ENCODE measurements at regions not wholly inside any gene's neighbourhood (a gene's known extent, or its start where the extent isn't known, plus 50 kb on each side); places are given as distances from the start of the nearest gene placed in this dataset.

DNA sequence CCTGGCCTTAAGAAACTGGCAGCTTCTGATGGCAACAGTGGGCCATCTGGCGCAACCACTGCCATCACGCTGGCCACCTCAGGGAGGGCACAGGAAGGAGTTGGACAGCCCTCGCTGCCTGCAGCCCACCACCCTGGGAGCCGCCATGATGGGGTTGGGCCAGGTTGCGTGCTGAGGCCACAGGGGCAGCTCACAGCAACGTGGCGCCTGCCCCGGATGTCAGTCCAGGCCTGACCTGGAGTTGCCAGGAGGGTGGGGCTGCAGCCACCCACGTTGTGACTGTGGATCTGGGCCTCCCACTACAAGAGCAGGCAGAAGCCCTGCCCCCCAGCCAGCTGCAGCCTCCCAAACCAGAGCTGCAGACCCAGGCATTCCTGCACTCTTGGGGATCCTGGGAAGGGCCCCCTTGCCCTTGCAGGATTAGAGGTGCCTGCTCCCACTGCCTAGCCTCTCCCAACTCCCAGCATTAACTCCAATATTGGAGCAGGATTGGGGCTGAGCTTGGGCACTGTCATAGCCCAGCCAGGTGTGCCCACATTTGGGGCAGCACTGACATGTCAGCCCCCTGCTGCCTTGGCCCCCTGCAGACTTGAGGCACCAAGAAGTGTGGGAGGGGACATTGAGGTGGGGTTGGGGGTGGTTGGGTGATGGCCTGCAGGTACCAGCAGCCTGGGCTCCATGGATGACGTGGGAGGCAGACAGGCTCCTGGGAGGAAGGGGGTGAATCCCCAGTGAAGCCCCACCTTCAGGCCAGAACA is 468.9 kb upstream of the CCDC54 start:
- no peak overlapping the region for H3K4me3 ChIP-seq
- no peak overlapping the region for H3K27ac ChIP-seq
- TF ChIP-seq, protein P1, sequence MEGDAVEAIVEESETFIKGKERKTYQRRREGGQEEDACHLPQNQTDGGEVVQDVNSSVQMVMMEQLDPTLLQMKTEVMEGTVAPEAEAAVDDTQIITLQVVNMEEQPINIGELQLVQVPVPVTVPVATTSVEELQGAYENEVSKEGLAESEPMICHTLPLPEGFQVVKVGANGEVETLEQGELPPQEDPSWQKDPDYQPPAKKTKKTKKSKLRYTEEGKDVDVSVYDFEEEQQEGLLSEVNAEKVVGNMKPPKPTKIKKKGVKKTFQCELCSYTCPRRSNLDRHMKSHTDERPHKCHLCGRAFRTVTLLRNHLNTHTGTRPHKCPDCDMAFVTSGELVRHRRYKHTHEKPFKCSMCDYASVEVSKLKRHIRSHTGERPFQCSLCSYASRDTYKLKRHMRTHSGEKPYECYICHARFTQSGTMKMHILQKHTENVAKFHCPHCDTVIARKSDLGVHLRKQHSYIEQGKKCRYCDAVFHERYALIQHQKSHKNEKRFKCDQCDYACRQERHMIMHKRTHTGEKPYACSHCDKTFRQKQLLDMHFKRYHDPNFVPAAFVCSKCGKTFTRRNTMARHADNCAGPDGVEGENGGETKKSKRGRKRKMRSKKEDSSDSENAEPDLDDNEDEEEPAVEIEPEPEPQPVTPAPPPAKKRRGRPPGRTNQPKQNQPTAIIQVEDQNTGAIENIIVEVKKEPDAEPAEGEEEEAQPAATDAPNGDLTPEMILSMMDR (IDR thresholded peaks at IDR 0.05): no peak
- no peak for DNase-seq (ENCODE audit: low spot score)

DNA sequence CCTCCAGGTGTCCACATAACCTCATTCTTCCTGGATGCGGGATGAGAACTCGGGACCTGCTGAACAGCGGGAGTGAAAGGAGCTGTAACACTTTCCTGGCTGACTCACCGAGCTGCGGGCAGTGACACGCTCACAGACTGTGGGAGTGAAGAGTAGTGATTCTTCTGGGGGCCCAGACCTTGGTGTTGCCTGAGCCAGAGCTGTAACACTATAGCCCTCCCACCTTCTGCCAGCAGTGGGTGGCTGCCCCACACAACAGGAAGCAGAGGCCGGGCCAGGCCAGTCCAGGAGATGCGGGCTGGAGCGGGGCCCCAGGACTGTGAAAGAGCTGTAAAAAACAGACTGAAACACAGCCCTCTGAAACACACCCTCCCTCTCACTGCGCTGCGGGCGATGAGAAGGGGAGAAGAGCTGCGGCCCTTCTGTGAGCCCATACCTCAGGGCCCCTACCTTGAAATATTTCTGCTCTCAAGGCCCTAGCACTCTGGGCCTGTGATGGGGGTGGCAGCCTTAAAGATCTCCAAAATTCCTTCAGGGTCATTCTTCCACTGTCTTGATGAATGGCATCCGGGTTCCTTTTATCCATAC is 464.0 kb upstream of the CCDC54 start:
- no peak overlapping the region for H3K4me3 ChIP-seq
- no peak overlapping the region for H3K27ac ChIP-seq
- TF ChIP-seq, protein P1 (IDR thresholded peaks at IDR 0.05): no peak
- no peak for DNase-seq (ENCODE audit: low spot score)

DNA sequence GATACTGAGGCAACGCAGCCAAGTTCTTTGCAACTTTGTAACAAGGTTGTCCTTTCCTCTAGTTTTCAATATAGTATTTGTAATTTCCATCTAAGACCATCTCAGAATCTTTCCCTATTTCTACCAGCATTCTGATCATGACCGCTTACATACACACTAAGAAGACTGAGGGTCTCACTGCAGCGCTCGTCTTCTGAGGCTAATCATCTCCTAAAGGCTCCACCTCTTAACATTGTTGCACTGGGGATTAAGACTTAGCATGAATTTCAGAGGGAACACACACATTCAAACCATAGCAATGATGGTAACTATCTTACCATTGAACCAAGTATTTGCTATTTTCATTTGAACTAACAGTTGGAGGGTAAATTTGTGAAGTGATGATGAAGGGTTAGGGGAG is 463.3 kb upstream of the CCDC54 start:
- H3K27ac ChIP-seq: no peak overlapping the region
- DNase-seq (ENCODE audit: low spot score): no peak
- no peak overlapping the region for H3K4me3 ChIP-seq
- TF ChIP-seq, protein P1 (IDR thresholded peaks at IDR 0.05): no peak

DNA sequence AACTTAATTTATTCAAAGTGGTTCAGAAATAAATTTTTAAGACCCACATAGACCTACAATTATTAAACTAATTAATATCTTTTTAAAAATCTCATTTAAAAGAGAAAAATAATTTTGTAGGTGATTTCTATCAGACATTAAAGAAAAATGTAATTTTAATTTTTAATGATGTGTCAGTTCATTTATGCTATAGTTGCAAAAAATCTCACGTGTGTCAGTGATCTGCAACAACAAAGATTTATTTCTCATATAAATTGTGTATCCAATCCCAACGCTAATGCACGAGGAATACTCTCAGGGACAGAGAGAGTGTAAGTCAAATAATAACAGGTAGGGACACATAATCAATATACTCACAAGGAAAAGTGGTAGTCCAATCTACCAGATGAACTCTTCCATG is 456.6 kb upstream of the CCDC54 start:
- H3K4me3 ChIP-seq: no peak overlapping the region
- no peak for DNase-seq (ENCODE audit: low spot score)
- no peak overlapping the region for H3K27ac ChIP-seq
- TF ChIP-seq, protein P1 (IDR thresholded peaks at IDR 0.05): no peak

DNA sequence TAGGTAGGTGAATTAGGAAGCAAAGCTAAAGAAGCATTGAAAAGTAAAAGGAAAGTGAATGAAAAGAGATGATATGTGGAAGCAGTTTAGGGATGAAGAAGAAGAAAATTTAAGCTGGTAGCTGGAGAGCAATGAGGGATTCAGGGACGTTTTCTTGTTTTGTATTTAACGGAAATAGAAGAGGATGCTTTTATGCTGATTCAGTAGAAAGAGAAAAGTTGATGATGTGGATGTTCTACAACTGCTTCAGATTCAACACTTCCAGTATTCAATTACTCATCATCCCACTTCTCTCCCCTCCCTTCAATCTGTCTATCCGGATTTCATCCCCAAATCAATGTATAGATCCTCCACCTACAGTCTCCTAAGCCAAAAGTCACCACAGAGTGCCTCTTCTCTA is 448.2 kb upstream of the CCDC54 start:
- TF ChIP-seq, protein P1 (IDR thresholded peaks at IDR 0.05): no peak
- no peak overlapping the region for H3K4me3 ChIP-seq
- no peak for DNase-seq (ENCODE audit: low spot score)
- no peak overlapping the region for H3K27ac ChIP-seq

DNA sequence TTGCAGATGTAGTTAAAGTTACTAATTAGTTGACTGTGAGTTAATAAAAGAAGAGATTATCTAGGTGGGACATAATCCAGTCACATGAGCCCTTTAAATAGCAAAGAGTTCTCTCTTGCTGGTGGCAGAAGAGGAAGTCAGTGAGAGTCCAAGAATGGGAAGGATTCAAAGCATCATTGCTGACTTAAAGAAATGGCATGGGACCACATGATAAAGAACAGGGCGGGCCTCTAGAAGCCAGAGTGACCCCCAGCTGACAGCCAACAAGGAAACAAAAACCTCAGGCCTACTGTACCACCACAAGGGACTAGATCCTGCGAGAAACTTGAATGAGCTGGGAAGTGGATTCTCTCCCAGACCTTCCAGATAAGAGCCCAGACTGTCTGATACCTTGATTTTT is 447.2 kb upstream of the CCDC54 start:
- Histone ChIP-seq H3K4me3 (no peak overlapping the region), H3K27ac (no peak overlapping the region)
- DNase-seq (ENCODE audit: low spot score): no peak
- TF ChIP-seq, protein P1 (IDR thresholded peaks at IDR 0.05): no peak

DNA sequence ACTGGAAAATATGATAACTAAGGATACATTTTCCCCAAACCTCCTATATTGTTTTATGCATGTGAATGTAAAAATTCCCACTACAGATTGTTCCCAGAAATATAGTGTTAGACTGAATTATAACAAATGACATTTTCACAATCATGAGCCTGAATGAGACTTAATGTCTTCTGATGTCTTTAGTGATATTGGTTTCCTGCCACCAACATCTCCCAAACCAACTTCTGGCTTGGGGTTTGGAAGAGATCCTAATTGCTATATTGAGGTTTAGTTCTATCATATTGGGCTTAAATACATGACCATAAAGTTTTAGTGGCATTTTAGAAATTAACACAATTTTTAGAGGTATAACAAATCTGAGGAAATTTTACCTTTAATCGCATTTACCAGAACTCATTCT is 445.3 kb upstream of the CCDC54 start:
- no peak for DNase-seq (ENCODE audit: low spot score)
- TF ChIP-seq, protein P1 (IDR thresholded peaks at IDR 0.05): no peak
- no peak overlapping the region for H3K27ac ChIP-seq
- H3K4me3 ChIP-seq: no peak overlapping the region
